Vagina (tissue), 2 donors: ENCODE measurements at regions not wholly inside any gene's neighbourhood (a gene's known extent, or its start where the extent isn't known, plus 50 kb on each side); places are given as distances from the start of the nearest gene placed in this dataset.
A peak's percentile ranks its signal among the peaks of the same experiment; 100 is the strongest.

Experiments
- DNase-seq, 2 donors: peaks; one replicate each; pipeline ENCODE4 v3.0.0-alpha.2; 2017; ENCODE audit errors: extremely low spot score in 2 of 2
- H3K27ac ChIP-seq: fragments of 200-600 bp; sonication (generic); one replicate; pipeline ENCODE4 v1.5.1; 2019
- H3K27me3 ChIP-seq: fragments of 200-600 bp; sonication (generic); one replicate; pipeline ENCODE4 v1.5.1; 2019
- H3K36me3 ChIP-seq, 2 donors: fragments of 200-600 bp; sonication (generic); one replicate each; pipeline ENCODE4 v1.5.1; 2017 to 2019
- H3K4me1 ChIP-seq: fragments of 200-600 bp; sonication (generic); one replicate; pipeline ENCODE4 v1.5.1; 2019
- H3K4me3 ChIP-seq, 2 donors: fragments of 200-600 bp; sonication (generic); 1 replicate in 1 of 2; 2 replicates in 1 of 2; pipeline ENCODE4 v1.5.1; 2016 to 2019
- H3K9me3 ChIP-seq: fragments of 200-600 bp; sonication (generic); one replicate; pipeline ENCODE4 v1.5.1; 2019
- POLR2A ChIP-seq, 2 donors: fragments of 450-650 bp; IDR thresholded peaks; one replicate each; pipeline ENCODE4 v1.6.1; 2017; ENCODE audit warnings: antibody characterized with exemption in 2 of 2, mild to moderate bottlenecking in 2 of 2, moderate library complexity in 2 of 2
- POLR2AphosphoS5 ChIP-seq, 2 donors: sonication (generic); formaldehyde crosslinking; IDR thresholded peaks; one replicate each; pipeline ENCODE4 v1.9.0; 2017; ENCODE audit warnings: antibody characterized with exemption in 2 of 2, mild to moderate bottlenecking in 2 of 2, low read depth in 1 of 2; ENCODE audit not compliant: insufficient read depth in 1 of 2
- intact Hi-C: fragments of 100-400 bp; cut with DNase I; formaldehyde crosslinking; loops from one replicate; pipeline ENCODE4 v1.15.1; 2023
- TF ChIP-seq, protein P1 (sequence below), 3 experiments: fragments of 450-650 bp in 2 of 3; fragments of 200-600 bp in 1 of 3; sonication (generic) in 1 of 3; IDR thresholded peaks; one replicate each; pipeline ENCODE4 v1.5.1; 2017 to 2019; ENCODE audit warnings: antibody characterized with exemption in 3 of 3, mild to moderate bottlenecking in 2 of 3, moderate library complexity in 2 of 3

DNA sequence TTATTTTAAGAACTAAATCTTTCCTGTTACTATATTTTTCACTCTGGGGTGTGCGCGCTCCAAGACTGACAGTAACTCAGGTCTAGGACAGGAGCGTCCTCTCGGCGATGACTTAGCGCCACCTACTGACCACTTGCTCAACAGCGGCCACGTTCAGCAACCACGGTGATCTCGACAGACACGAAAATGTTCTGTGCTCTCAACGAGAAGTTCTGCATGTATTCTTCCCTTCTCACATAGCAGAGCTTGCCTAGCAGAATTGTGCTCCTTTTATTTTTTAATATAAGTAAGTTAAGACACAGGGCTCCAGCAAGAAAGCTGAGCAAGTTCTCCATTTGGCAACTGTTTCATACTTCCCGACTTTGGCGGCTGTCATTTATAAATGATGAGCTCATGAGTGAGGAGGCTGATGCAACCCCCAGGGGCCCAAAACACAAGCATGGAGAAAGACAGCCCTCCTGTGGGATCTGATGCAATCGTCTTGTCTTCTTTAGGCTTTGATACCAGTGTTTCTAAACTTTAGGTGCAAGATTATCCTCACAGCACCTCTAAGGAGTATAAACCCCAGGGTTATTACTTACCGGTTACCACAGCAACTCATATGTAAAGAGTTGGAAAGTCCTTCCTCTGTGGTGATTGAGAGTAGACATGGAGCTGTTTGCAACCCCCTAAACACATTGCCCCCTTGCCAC lies 92.6 kb downstream of the HHIPL2 start:
- H3K27me3 ChIP-seq, result no peaks in the 10 kb centered on the region
- peak overlapping the region; percentile 7 to 17 for H3K4me3 ChIP-seq
- peak overlapping the region; percentile 39 for H3K27ac ChIP-seq
- intact Hi-C loops, result loop anchor here (10.0 kb wide), 1 partner anchor 1191 kb away; no protein-coding TSS in a partner anchor
- H3K4me1 ChIP-seq, result peaks cover 13% of the 10 kb centered on the region
- no peaks in the 10 kb centered on the region for H3K36me3 ChIP-seq
- no peak for DNase-seq
- H3K9me3 ChIP-seq, result peaks cover 5% of the 10 kb centered on the region
- TF ChIP-seq, protein P1, sequence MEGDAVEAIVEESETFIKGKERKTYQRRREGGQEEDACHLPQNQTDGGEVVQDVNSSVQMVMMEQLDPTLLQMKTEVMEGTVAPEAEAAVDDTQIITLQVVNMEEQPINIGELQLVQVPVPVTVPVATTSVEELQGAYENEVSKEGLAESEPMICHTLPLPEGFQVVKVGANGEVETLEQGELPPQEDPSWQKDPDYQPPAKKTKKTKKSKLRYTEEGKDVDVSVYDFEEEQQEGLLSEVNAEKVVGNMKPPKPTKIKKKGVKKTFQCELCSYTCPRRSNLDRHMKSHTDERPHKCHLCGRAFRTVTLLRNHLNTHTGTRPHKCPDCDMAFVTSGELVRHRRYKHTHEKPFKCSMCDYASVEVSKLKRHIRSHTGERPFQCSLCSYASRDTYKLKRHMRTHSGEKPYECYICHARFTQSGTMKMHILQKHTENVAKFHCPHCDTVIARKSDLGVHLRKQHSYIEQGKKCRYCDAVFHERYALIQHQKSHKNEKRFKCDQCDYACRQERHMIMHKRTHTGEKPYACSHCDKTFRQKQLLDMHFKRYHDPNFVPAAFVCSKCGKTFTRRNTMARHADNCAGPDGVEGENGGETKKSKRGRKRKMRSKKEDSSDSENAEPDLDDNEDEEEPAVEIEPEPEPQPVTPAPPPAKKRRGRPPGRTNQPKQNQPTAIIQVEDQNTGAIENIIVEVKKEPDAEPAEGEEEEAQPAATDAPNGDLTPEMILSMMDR (IDR thresholded peaks at IDR 0.05), result peak; percentile 32 to 86 (median 75)
- TF ChIP-seq POLR2A (IDR thresholded peaks at IDR 0.05) (no peak), POLR2AphosphoS5 (IDR thresholded peaks at IDR 0.05; ENCODE audit: insufficient read depth in 1 of 2, low read depth in 1 of 2) (peak in 1 of 2 donors; percentile 23)

DNA sequence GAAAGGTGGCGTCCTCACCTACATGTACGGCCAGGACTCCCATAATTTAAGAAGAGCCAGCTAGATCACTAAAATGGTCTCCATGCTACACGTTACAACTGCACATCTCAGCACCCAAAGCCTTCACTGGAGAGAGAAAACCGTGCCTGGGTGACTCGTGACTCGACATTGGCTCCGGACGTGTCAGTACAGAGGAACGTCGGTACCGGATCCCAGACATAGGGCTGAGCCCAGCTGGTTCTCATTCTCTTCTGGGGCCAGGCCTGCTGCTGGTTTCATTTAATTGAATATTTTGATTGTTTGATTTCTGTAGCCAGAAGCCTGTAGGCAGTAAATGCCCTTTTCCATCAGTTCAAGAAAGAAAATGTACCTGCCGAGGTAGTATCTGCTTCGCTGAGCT lies 93.1 kb downstream of the HHIPL2 start:
- intact Hi-C loops, result loop anchor here (5.0 to 10.0 kb wide), 2 partner anchors 1190 to 1587 kb away; no protein-coding TSS in a partner anchor
- peak overlapping the region; percentile 7 to 17 for H3K4me3 ChIP-seq
- no peak for DNase-seq
- peak overlapping the region; percentile 39 for H3K27ac ChIP-seq
- H3K27me3 ChIP-seq, result no peaks in the 10 kb centered on the region
- no peaks in the 10 kb centered on the region for H3K36me3 ChIP-seq
- TF ChIP-seq POLR2A (IDR thresholded peaks at IDR 0.05), result no peak
- TF ChIP-seq, protein P1 (IDR thresholded peaks at IDR 0.05), result no peak
- no peak for TF ChIP-seq POLR2AphosphoS5 (IDR thresholded peaks at IDR 0.05; ENCODE audit: insufficient read depth in 1 of 2, low read depth in 1 of 2)
- peaks cover 5% of the 10 kb centered on the region for H3K9me3 ChIP-seq
- peaks cover 13% of the 10 kb centered on the region for H3K4me1 ChIP-seq

DNA sequence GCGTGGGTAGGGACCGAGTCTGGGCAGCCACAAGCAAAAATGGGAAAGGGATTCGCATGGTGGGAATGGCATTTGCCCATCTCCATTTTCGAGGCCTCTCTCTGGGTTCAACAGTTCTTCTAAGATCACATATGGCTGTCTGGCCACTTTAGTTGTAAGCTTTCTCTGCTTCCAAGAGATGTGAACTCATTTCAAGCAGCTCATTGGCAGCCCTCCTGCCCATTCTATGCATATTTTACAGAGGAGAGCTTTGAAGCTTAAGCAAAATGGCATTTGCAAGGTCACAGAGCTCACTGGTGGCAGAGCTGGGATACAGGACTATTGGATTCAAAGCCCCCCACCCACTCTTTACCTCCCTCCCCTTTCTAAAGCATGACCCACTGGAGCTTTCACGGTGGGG lies 93.7 kb downstream of the HHIPL2 start:
- no peak overlapping the region for H3K4me3 ChIP-seq
- intact Hi-C loops, result loop anchor here (5.0 to 10.0 kb wide), 2 partner anchors 1189 to 1587 kb away; no protein-coding TSS in a partner anchor
- peaks cover 13% of the 10 kb centered on the region for H3K4me1 ChIP-seq
- peaks cover 5% of the 10 kb centered on the region for H3K9me3 ChIP-seq
- H3K27ac ChIP-seq, result no peak overlapping the region
- H3K27me3 ChIP-seq, result no peaks in the 10 kb centered on the region
- DNase-seq, result no peak
- TF ChIP-seq, protein P1 (IDR thresholded peaks at IDR 0.05), result no peak
- no peak for TF ChIP-seq POLR2AphosphoS5 (IDR thresholded peaks at IDR 0.05; ENCODE audit: insufficient read depth in 1 of 2, low read depth in 1 of 2)
- no peak for TF ChIP-seq POLR2A (IDR thresholded peaks at IDR 0.05)
- no peaks in the 10 kb centered on the region for H3K36me3 ChIP-seq

DNA sequence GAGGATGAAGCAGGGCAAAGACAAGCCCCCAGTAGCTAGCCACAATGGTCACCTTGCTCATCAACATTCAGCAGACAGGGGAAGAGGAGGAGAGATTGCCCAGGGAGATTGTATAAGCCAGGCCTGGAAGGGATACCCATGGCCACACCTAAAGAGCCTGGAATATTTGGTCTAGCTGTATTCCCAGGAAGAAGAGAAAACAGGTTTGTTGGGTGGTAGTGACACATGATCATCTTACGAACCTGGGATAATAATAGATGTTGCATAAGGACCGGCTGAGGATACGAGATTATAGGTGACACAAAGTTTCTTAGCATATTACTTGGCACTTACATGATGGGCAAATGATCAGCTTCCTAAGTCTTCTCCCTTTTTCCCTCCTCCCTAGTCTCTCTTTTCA lies 95.9 kb downstream of the HHIPL2 start:
- peaks cover 13% of the 10 kb centered on the region for H3K4me1 ChIP-seq
- no peaks in the 10 kb centered on the region for H3K36me3 ChIP-seq
- DNase-seq, result no peak
- TF ChIP-seq, protein P1 (IDR thresholded peaks at IDR 0.05), result no peak
- TF ChIP-seq POLR2A (IDR thresholded peaks at IDR 0.05), result no peak
- TF ChIP-seq POLR2AphosphoS5 (IDR thresholded peaks at IDR 0.05; ENCODE audit: insufficient read depth in 1 of 2, low read depth in 1 of 2), result no peak
- no peak overlapping the region for H3K27ac ChIP-seq
- no peaks in the 10 kb centered on the region for H3K27me3 ChIP-seq
- no peaks in the 10 kb centered on the region for H3K9me3 ChIP-seq
- intact Hi-C loops, result loop anchor here (5.0 to 10.0 kb wide), 2 partner anchors 1187 to 1585 kb away; no protein-coding TSS in a partner anchor
- no peak overlapping the region for H3K4me3 ChIP-seq

DNA sequence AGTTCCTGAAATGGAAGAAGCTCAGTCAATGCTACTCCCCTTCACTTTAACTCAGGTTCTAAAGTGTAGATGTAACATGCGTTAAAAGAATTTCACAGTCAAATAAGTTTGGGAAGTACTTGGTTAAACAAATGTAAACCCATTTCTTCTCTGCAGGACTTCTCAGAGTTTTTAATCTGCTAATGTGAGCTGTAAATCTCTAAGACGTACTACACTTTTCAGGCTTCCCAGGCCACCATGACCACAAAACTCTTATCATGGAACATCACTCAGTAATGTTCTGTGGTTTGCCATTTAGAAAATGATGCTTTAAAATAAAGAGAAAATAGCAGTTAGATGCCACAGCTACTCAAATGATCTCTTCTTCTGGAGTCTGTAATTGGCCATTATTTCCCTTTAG lies 104.3 kb downstream of the HHIPL2 start:
- intact Hi-C loops, result no loop called here
- Histone ChIP-seq H3K4me1 (no peaks in the 10 kb centered on the region), H3K4me3 (no peak overlapping the region), H3K27ac (no peak overlapping the region), H3K9me3 (no peaks in the 10 kb centered on the region), H3K36me3 (no peaks in the 10 kb centered on the region), H3K27me3 (no peaks in the 10 kb centered on the region)
- no peak for DNase-seq
- no peak for TF ChIP-seq POLR2AphosphoS5 (IDR thresholded peaks at IDR 0.05; ENCODE audit: insufficient read depth in 1 of 2, low read depth in 1 of 2)
